GM12878 (cell line): ENCODE measurements at regions not wholly inside any gene's neighbourhood (a gene's known extent, or its start where the extent isn't known, plus 50 kb on each side); places are given as distances from the start of the nearest gene placed in this dataset.

ENCODE experiments used
- ATAC-seq: fragments of 200-7000 bp; cut with Tn5 transposase; 3 replicates; pipeline ENCODE4 v1.9.1; 2020; ENCODE audit warnings: mild to moderate bottlenecking, moderate library complexity
- BruUV-seq: library from RNA; stranded (reverse); fragments of 400-500 nt; replicated peaks from 2 replicates; lab custom pipeline; 2021; lab: Mats Ljungman, UMichigan
- CTCF ChIA-PET: fragments of 300-600 bp; sonication (Branson Sonifier 250); formaldehyde crosslinking; extraction: SDS; loops from one replicate; lab custom pipeline; 2021; ENCODE audit warnings: inconsistent platforms; lab: Yijun Ruan, JAX
- POLR2A ChIA-PET: fragments of 350-600 bp; formaldehyde crosslinking; extraction: SDS; loops from one replicate; lab custom pipeline; 2021; ENCODE audit warnings: inconsistent platforms; lab: Charles Lee
- RAD21 ChIA-PET: fragments of 300-600 bp; sonication (Branson Sonifier 250); formaldehyde crosslinking; loops from one replicate; lab custom pipeline; 2023; ENCODE audit warnings: antibody characterized with exemption; ENCODE audit not compliant: unreplicated experiment; lab: Charles Lee
- SMC1A ChIA-PET: fragments of 300-600 bp; sonication (Branson Sonifier 250); formaldehyde crosslinking; loops from one replicate; lab custom pipeline; 2023; ENCODE audit not compliant: unreplicated experiment, uncharacterized antibody; lab: Charles Lee
- DNase-seq: peaks from one replicate; pipeline ENCODE4 v3.0.0-alpha.2; 2011; ENCODE audit warnings: low read depth, low spot score
- FAIRE-seq: peaks from 3 replicates; lab custom pipeline; 2011; peaks lifted over from hg19 to GRCh38; lab: Jason Lieb, UNC
- H2AFZ ChIP-seq: 2 replicates; pipeline ENCODE4 v1.6.0; 2011; ENCODE audit warnings: low read depth, low read length, control low read depth; ENCODE audit not compliant: control insufficient read depth
- H3K27ac ChIP-seq: 2 replicates; pipeline ENCODE4 v1.5.1; 2011; ENCODE audit warnings: control low read depth; ENCODE audit not compliant: control insufficient read depth, insufficient read depth
- H3K27me3 ChIP-seq, 2 experiments: replicated peaks in 1 of 2; 2 replicates each; pipeline versions ENCODE4 v1.6.0 to v1.6.1; 2011; ENCODE audit warnings: low read length in 1 of 2; ENCODE audit not compliant: control insufficient read depth in 2 of 2, insufficient read depth in 2 of 2
- H3K36me3 ChIP-seq, 2 experiments: 2 replicates each; pipeline ENCODE4 v1.5.1; 2011; ENCODE audit warnings: low read length in 1 of 2; ENCODE audit not compliant: control insufficient read depth in 2 of 2, insufficient read depth in 2 of 2
- H3K4me1 ChIP-seq: 2 replicates; pipeline ENCODE4 v1.6.1; 2011; ENCODE audit warnings: mild to moderate bottlenecking, low read length, moderate library complexity, mixed read lengths; ENCODE audit not compliant: control insufficient read depth, insufficient read depth
- H3K4me2 ChIP-seq: 2 replicates; pipeline ENCODE4 v1.6.0; 2011; ENCODE audit warnings: control low read depth; ENCODE audit not compliant: control insufficient read depth, insufficient read depth
- H3K4me3 ChIP-seq: fragments of 200-600 bp; sonication (generic); 2 replicates; pipeline ENCODE4 v1.5.1; 2016
- H3K79me2 ChIP-seq: 2 replicates; pipeline ENCODE4 v1.6.0; 2011; ENCODE audit warnings: low read length; ENCODE audit not compliant: control insufficient read depth, insufficient read depth
- H3K9ac ChIP-seq: 2 replicates; pipeline ENCODE4 v1.8.0; 2011; ENCODE audit warnings: low read length, control low read depth, mixed read lengths; ENCODE audit not compliant: control insufficient read depth, insufficient read depth
- H3K9me3 ChIP-seq: replicated peaks from 3 replicates; pipeline ENCODE4 v1.5.1; 2011; ENCODE audit warnings: mild to moderate bottlenecking, low read length; ENCODE audit not compliant: control insufficient read depth, insufficient read depth
- H4K20me1 ChIP-seq: 2 replicates; pipeline ENCODE4 v1.6.0; 2011; ENCODE audit not compliant: control insufficient read depth, insufficient read depth
- CBX3 ChIP-seq: fragments of 200-600 bp; sonication (generic); IDR thresholded peaks from 2 replicates; pipeline ENCODE4 v1.6.1; 2016; ENCODE audit warnings: low read depth, borderline replicate concordance
- DPF2 ChIP-seq: fragments of 450-650 bp; IDR thresholded peaks from 2 replicates; pipeline ENCODE4 v1.6.1; 2017; ENCODE audit warnings: mild to moderate bottlenecking
- EP300 ChIP-seq, 2 experiments: fragments of 150-350 bp in 1 of 2; IDR thresholded peaks; 2 replicates each; pipeline ENCODE4 v1.6.1; 2011 to 2012; ENCODE audit warnings: low read depth in 2 of 2, low read length in 2 of 2, borderline replicate concordance in 1 of 2, improper control_type of control experiment in 1 of 2, inconsistent platforms in 1 of 2; ENCODE audit not compliant: control insufficient read depth in 1 of 2
- IRF5 ChIP-seq: fragments of 450-650 bp; IDR thresholded peaks from 2 replicates; pipeline ENCODE4 v1.6.1; 2017; ENCODE audit warnings: borderline replicate concordance
- MTA3 ChIP-seq: IDR thresholded peaks from 2 replicates; pipeline ENCODE4 v1.6.1; 2012; ENCODE audit warnings: low read length, inconsistent platforms, borderline replicate concordance
- NR2C2 ChIP-seq: IDR thresholded peaks from 2 replicates; pipeline ENCODE4 v1.6.1; 2011; ENCODE audit warnings: borderline replicate concordance, low read depth; ENCODE audit not compliant: control insufficient read depth, insufficient read length
- POU2F2 ChIP-seq: IDR thresholded peaks from 3 replicates; pipeline ENCODE4 v1.6.1; 2011; ENCODE audit warnings: low read depth, mild to moderate bottlenecking, low read length, borderline replicate concordance
- SPI1 ChIP-seq: IDR thresholded peaks from 2 replicates; pipeline ENCODE4 v1.6.1; 2011; ENCODE audit warnings: low read depth, mild to moderate bottlenecking, low read length, moderate library complexity, borderline replicate concordance; ENCODE audit not compliant: insufficient read depth
- STAT1 ChIP-seq: fragments of 450-650 bp; conservative IDR thresholded peaks from 2 replicates; pipeline ENCODE4 v1.6.1; 2014; ENCODE audit warnings: antibody characterized with exemption, mild to moderate bottlenecking
- TAF1 ChIP-seq: IDR thresholded peaks from 2 replicates; pipeline ENCODE4 v1.6.1; 2011; ENCODE audit warnings: mild to moderate bottlenecking, low read depth, low read length, borderline replicate concordance
- USF1 ChIP-seq: IDR thresholded peaks from 2 replicates; pipeline ENCODE4 v1.6.1; 2011; ENCODE audit warnings: borderline replicate concordance, low read depth, mild to moderate bottlenecking, moderate library complexity, mixed read lengths, low read length; ENCODE audit not compliant: insufficient read depth; ENCODE audit errors: extremely low read length
- ZBTB4 ChIP-seq: fragments of 450-650 bp; formaldehyde crosslinking; IDR thresholded peaks from 2 replicates; pipeline ENCODE4 v1.4.0; 2022; ENCODE audit warnings: mild to moderate bottlenecking, moderate library complexity
- WGBS: methylation state at CpG from one replicate; pipeline ENCODE4 v1.1.6; 2016; ENCODE audit warnings: low lambda C conversion rate; ENCODE audit not compliant: insufficient replicate concordance, insufficient coverage; ENCODE audit errors: missing lambda C conversion rate; 5-methylcytosine and 5-hydroxymethylcytosine counted together
- in situ Hi-C: fragments of 300-500 bp; cut with MboI; formaldehyde crosslinking; loops from 9 replicates; pipeline ENCODE4 v1.14.3; 2018; ENCODE audit warnings: mixed read lengths
- intact Hi-C: fragments of 100-400 bp; cut with micrococcal nuclease; formaldehyde crosslinking; loops from one replicate; pipeline ENCODE4 v1.14.2; 2022; ENCODE audit not compliant: unreplicated experiment

GRCh38 chr10:4475827-4476490 is 350.0 kb upstream of the AKR1E2 start (continued):
- TF ChIP-seq POU2F2, result no peak
- no peak for TF ChIP-seq DPF2
- no peak for TF ChIP-seq CBX3
- no peak for TF ChIP-seq SPI1
- no peak for TF ChIP-seq IRF5
- TF ChIP-seq ZBTB4 (CRISPR knock-in tag), result no peak

- H4K20me1 ChIP-seq, result no peaks in the 10 kb centered on the region
- no TSS peak for BruUV-seq
- H3K4me2 ChIP-seq, result no peak overlapping the region
- RAD21 ChIA-PET, result no interaction called here
- SMC1A ChIA-PET, result no interaction called here
- no peak overlapping the region for H2AFZ ChIP-seq
- no peak overlapping the region for H3K27ac ChIP-seq
- H3K4me3 ChIP-seq, result no peak overlapping the region
- TF ChIP-seq EP300 (IDR thresholded peaks at IDR 0.05; ENCODE audit: borderline replicate concordance in 1 of 2, control insufficient read depth in 1 of 2, low read depth in 2 of 2, low read length in 2 of 2) (no peak), STAT1 (no peak), TAF1 (no peak), NR2C2 (no peak), CBX3 (no peak), MTA3 (no peak), USF1 (no peak)
- CTCF ChIA-PET, result no interaction called here
- H3K9me3 ChIP-seq, result no peaks in the 10 kb centered on the region; the same call in 2 of the 3 replicates
- no peak for DNase-seq
- H3K4me1 ChIP-seq, result no peaks in the 10 kb centered on the region
- ATAC-seq, result no peak
- no peak overlapping the region for H3K9ac ChIP-seq
- H3K79me2 ChIP-seq, result no peaks in the 10 kb centered on the region
- in situ Hi-C loops (no loop called here), intact Hi-C loops (no loop called here)
- no peaks in the 10 kb centered on the region; a peak in 1 of 4 replicates for H3K27me3 ChIP-seq
- FAIRE-seq, result no peak
- POLR2A ChIA-PET, result no interaction called here
- 17% methylated on average over 8 of the region's 8 CpGs for WGBS
- H3K36me3 ChIP-seq, result no peaks in the 10 kb centered on the region
Measured at GRCh38 chr10:4474829-4475228, 351.2 kb upstream of the AKR1E2 start.
